GM12878 (cell line): ENCODE measurements at regions not wholly inside any gene's neighbourhood (a gene's known extent, or its start where the extent isn't known, plus 50 kb on each side); places are given as distances from the start of the nearest gene placed in this dataset.

ENCODE experiments used
- ATAC-seq: fragments of 200-7000 bp; cut with Tn5 transposase; 3 replicates; pipeline ENCODE4 v1.9.1; 2020; ENCODE audit warnings: mild to moderate bottlenecking, moderate library complexity
- BruUV-seq: library from RNA; stranded (reverse); fragments of 400-500 nt; replicated peaks from 2 replicates; lab custom pipeline; 2021; lab: Mats Ljungman, UMichigan
- CTCF ChIA-PET: fragments of 300-600 bp; sonication (Branson Sonifier 250); formaldehyde crosslinking; extraction: SDS; loops from one replicate; lab custom pipeline; 2021; ENCODE audit warnings: inconsistent platforms; lab: Yijun Ruan, JAX
- POLR2A ChIA-PET: fragments of 350-600 bp; formaldehyde crosslinking; extraction: SDS; loops from one replicate; lab custom pipeline; 2021; ENCODE audit warnings: inconsistent platforms; lab: Charles Lee
- RAD21 ChIA-PET: fragments of 300-600 bp; sonication (Branson Sonifier 250); formaldehyde crosslinking; loops from one replicate; lab custom pipeline; 2023; ENCODE audit warnings: antibody characterized with exemption; ENCODE audit not compliant: unreplicated experiment; lab: Charles Lee
- SMC1A ChIA-PET: fragments of 300-600 bp; sonication (Branson Sonifier 250); formaldehyde crosslinking; loops from one replicate; lab custom pipeline; 2023; ENCODE audit not compliant: unreplicated experiment, uncharacterized antibody; lab: Charles Lee
- DNase-seq: peaks from one replicate; pipeline ENCODE4 v3.0.0-alpha.2; 2011; ENCODE audit warnings: low read depth, low spot score
- FAIRE-seq: peaks from 3 replicates; lab custom pipeline; 2011; peaks lifted over from hg19 to GRCh38; lab: Jason Lieb, UNC
- H2AFZ ChIP-seq: 2 replicates; pipeline ENCODE4 v1.6.0; 2011; ENCODE audit warnings: low read depth, low read length, control low read depth; ENCODE audit not compliant: control insufficient read depth
- H3K27ac ChIP-seq: 2 replicates; pipeline ENCODE4 v1.5.1; 2011; ENCODE audit warnings: control low read depth; ENCODE audit not compliant: control insufficient read depth, insufficient read depth
- H3K27me3 ChIP-seq, 2 experiments: replicated peaks in 1 of 2; 2 replicates each; pipeline versions ENCODE4 v1.6.0 to v1.6.1; 2011; ENCODE audit warnings: low read length in 1 of 2; ENCODE audit not compliant: control insufficient read depth in 2 of 2, insufficient read depth in 2 of 2
- H3K36me3 ChIP-seq, 2 experiments: 2 replicates each; pipeline ENCODE4 v1.5.1; 2011; ENCODE audit warnings: low read length in 1 of 2; ENCODE audit not compliant: control insufficient read depth in 2 of 2, insufficient read depth in 2 of 2
- H3K4me1 ChIP-seq: 2 replicates; pipeline ENCODE4 v1.6.1; 2011; ENCODE audit warnings: mild to moderate bottlenecking, low read length, moderate library complexity, mixed read lengths; ENCODE audit not compliant: control insufficient read depth, insufficient read depth
- H3K4me2 ChIP-seq: 2 replicates; pipeline ENCODE4 v1.6.0; 2011; ENCODE audit warnings: control low read depth; ENCODE audit not compliant: control insufficient read depth, insufficient read depth
- H3K4me3 ChIP-seq: fragments of 200-600 bp; sonication (generic); 2 replicates; pipeline ENCODE4 v1.5.1; 2016
- H3K79me2 ChIP-seq: 2 replicates; pipeline ENCODE4 v1.6.0; 2011; ENCODE audit warnings: low read length; ENCODE audit not compliant: control insufficient read depth, insufficient read depth
- H3K9ac ChIP-seq: 2 replicates; pipeline ENCODE4 v1.8.0; 2011; ENCODE audit warnings: low read length, control low read depth, mixed read lengths; ENCODE audit not compliant: control insufficient read depth, insufficient read depth
- H3K9me3 ChIP-seq: replicated peaks from 3 replicates; pipeline ENCODE4 v1.5.1; 2011; ENCODE audit warnings: mild to moderate bottlenecking, low read length; ENCODE audit not compliant: control insufficient read depth, insufficient read depth
- H4K20me1 ChIP-seq: 2 replicates; pipeline ENCODE4 v1.6.0; 2011; ENCODE audit not compliant: control insufficient read depth, insufficient read depth
- ATF7 ChIP-seq: fragments of 450-650 bp; IDR thresholded peaks from 2 replicates; pipeline ENCODE4 v1.6.1; 2016; ENCODE audit warnings: low read depth, mild to moderate bottlenecking
- BCLAF1 ChIP-seq: fragments of 450-650 bp; IDR thresholded peaks from 2 replicates; pipeline ENCODE4 v1.6.1; 2017; ENCODE audit warnings: antibody characterized with exemption, mild to moderate bottlenecking, moderate library complexity
- BHLHE40 ChIP-seq, 2 experiments: fragments of 450-650 bp in 1 of 2; IDR thresholded peaks; 2 replicates each; pipeline ENCODE4 v1.6.1; 2011 to 2017; ENCODE audit warnings: low read depth in 2 of 2, borderline replicate concordance in 1 of 2, improper control_type of control experiment in 1 of 2, low read length in 1 of 2, mild to moderate bottlenecking in 1 of 2
- CEBPB ChIP-seq, 2 experiments: fragments of 150-350 bp in 1 of 2; IDR thresholded peaks; 2 replicates each; pipeline ENCODE4 v1.6.1; 2012 to 2014; ENCODE audit warnings: low read depth in 2 of 2, low read length in 2 of 2, borderline replicate concordance in 1 of 2, inconsistent platforms in 1 of 2
- FOS ChIP-seq: IDR thresholded peaks from 3 replicates; pipeline ENCODE4 v1.6.1; 2011; ENCODE audit warnings: borderline replicate concordance; ENCODE audit not compliant: insufficient read length; ENCODE audit errors: extremely low read depth
- HDAC6 ChIP-seq: fragments of 200-600 bp; sonication (generic); IDR thresholded peaks from one replicate; pipeline ENCODE4 v1.8.0; 2017; ENCODE audit warnings: antibody characterized with exemption; ENCODE audit not compliant: unreplicated experiment
- IKZF2 ChIP-seq, 2 experiments: fragments of 450-650 bp; IDR thresholded peaks; 2 replicates each; pipeline ENCODE4 v1.6.1; 2017; ENCODE audit warnings: mild to moderate bottlenecking in 2 of 2, moderate library complexity in 2 of 2
- MEF2A ChIP-seq: IDR thresholded peaks from 2 replicates; pipeline ENCODE4 v1.6.1; 2011; ENCODE audit warnings: low read depth, mild to moderate bottlenecking, low read length, moderate library complexity; ENCODE audit not compliant: insufficient read depth
- NFIC ChIP-seq: IDR thresholded peaks from 2 replicates; pipeline ENCODE4 v1.6.1; 2012; ENCODE audit warnings: low read depth, mild to moderate bottlenecking, inconsistent platforms, low read length, moderate library complexity
- NFYA ChIP-seq: IDR thresholded peaks from 2 replicates; pipeline ENCODE4 v1.6.1; 2011; ENCODE audit warnings: low read depth, mild to moderate bottlenecking, low read length, improper control_type of control experiment, borderline replicate concordance
- POLR2AphosphoS2 ChIP-seq: IDR thresholded peaks from 2 replicates; pipeline ENCODE4 v1.6.1; 2011; ENCODE audit warnings: low read depth, mild to moderate bottlenecking, low read length, improper control_type of control experiment, moderate library complexity
- RAD51 ChIP-seq: fragments of 450-650 bp; IDR thresholded peaks from 2 replicates; pipeline ENCODE4 v1.6.1; 2016; ENCODE audit warnings: moderate library complexity, mild to moderate bottlenecking, inconsistent platforms
- RBBP5 ChIP-seq: fragments of 200-600 bp; sonication (generic); conservative IDR thresholded peaks from 2 replicates; pipeline ENCODE4 v1.6.1; 2016
- SP1 ChIP-seq: IDR thresholded peaks from one replicate; pipeline ENCODE4 v1.6.1; 2011; ENCODE audit warnings: low read depth, low read length
- SREBF2 ChIP-seq: IDR thresholded peaks from 2 replicates; pipeline ENCODE4 v1.6.1; 2012; ENCODE audit warnings: mild to moderate bottlenecking, low read length
- TBL1XR1 ChIP-seq: IDR thresholded peaks from 2 replicates; pipeline ENCODE4 v1.6.1; 2012; ENCODE audit warnings: low read depth, low read length, improper control_type of control experiment
- ZBED1 ChIP-seq: IDR thresholded peaks from 2 replicates; pipeline ENCODE4 v1.6.1; 2016; ENCODE audit warnings: borderline replicate concordance
- ZBTB33 ChIP-seq: fragments of 450-650 bp; IDR thresholded peaks from 2 replicates; pipeline ENCODE4 v1.6.1; 2017; ENCODE audit warnings: mild to moderate bottlenecking
- ZSCAN29 ChIP-seq: fragments of 450-650 bp; IDR thresholded peaks from 2 replicates; pipeline ENCODE4 v1.6.1; 2017; ENCODE audit warnings: mild to moderate bottlenecking, moderate library complexity
- WGBS: methylation state at CpG from one replicate; pipeline ENCODE4 v1.1.6; 2016; ENCODE audit warnings: low lambda C conversion rate; ENCODE audit not compliant: insufficient replicate concordance, insufficient coverage; ENCODE audit errors: missing lambda C conversion rate; 5-methylcytosine and 5-hydroxymethylcytosine counted together
- in situ Hi-C: fragments of 300-500 bp; cut with MboI; formaldehyde crosslinking; loops from 9 replicates; pipeline ENCODE4 v1.14.3; 2018; ENCODE audit warnings: mixed read lengths
- intact Hi-C: fragments of 100-400 bp; cut with micrococcal nuclease; formaldehyde crosslinking; loops from one replicate; pipeline ENCODE4 v1.14.2; 2022; ENCODE audit not compliant: unreplicated experiment

DNA sequence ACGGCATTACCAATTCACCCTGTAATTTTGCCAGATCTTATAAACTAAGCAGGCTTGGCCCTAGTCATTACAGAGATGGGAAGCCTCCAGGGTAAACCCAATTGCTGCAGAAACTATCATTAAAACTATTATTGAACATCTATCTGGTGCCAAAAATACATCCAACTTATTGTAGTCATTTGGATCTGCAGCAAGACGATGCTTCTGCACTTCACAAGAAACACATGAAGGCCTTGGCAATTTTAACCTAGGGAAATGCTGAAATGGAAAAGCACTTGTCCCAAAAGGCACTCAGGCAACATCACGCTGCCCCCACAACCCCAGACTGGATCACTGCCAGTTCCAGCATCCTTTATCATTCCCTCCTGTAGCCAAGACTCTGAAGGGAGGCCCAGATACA, 85.3 kb upstream of the ACVR2A start:
- no peak overlapping the region for H3K4me2 ChIP-seq
- POLR2A ChIA-PET, result no interaction called here
- no peaks in the 10 kb centered on the region for H3K4me1 ChIP-seq
- no peaks in the 10 kb centered on the region for H4K20me1 ChIP-seq
- no peak overlapping the region for H2AFZ ChIP-seq
- SMC1A ChIA-PET, result no interaction called here
- no peaks in the 10 kb centered on the region; the same call in 2 of the 3 replicates for H3K9me3 ChIP-seq
- no peak overlapping the region for H3K4me3 ChIP-seq
- no peaks in the 10 kb centered on the region for H3K27me3 ChIP-seq
- H3K9ac ChIP-seq, result no peak overlapping the region
- RAD21 ChIA-PET, result no interaction called here
- WGBS, result 10% methylated on average over 3 of the region's 3 CpGs
- FAIRE-seq (no peak), ATAC-seq (no peak), DNase-seq (no peak)
- no TSS peak for BruUV-seq
- intact Hi-C loops (no loop called here), in situ Hi-C loops (no loop called here)
- CTCF ChIA-PET, result no interaction called here
- TF ChIP-seq NFYA (no peak), HDAC6 (no peak), NFIC (no peak), ZBED1 (no peak), RAD51 (no peak), BCLAF1 (no peak), MEF2A (no peak), SREBF2 (no peak), POLR2AphosphoS2 (no peak), RBBP5 (no peak), CEBPB (IDR thresholded peaks at IDR 0.05; ENCODE audit: borderline replicate concordance in 1 of 2, low read depth in 2 of 2, low read length in 2 of 2) (no peak), FOS (no peak), ZSCAN29 (no peak), BHLHE40 (IDR thresholded peaks at IDR 0.05; ENCODE audit: borderline replicate concordance in 1 of 2, low read depth in 2 of 2, low read length in 1 of 2) (no peak), IKZF2 (IDR thresholded peaks at IDR 0.05) (no peak), ZBTB33 (no peak), SP1 (no peak), ATF7 (no peak), TBL1XR1 (no peak)
- no peak overlapping the region for H3K27ac ChIP-seq
- no peaks in the 10 kb centered on the region for H3K36me3 ChIP-seq
- no peaks in the 10 kb centered on the region for H3K79me2 ChIP-seq
